ENCODE measurements at regions not wholly inside any gene's neighbourhood (a gene's known extent, or its start where the extent isn't known, plus 50 kb on each side); places are given as distances from the start of the nearest gene placed in this dataset.

- no peak for TF ChIP-seq CTCF (IDR thresholded peaks at IDR 0.05; ENCODE audit: low read depth, low read length)
- DNase-seq (ENCODE audit: extremely low read depth, low read depth) = no peak
Observed at GRCh38 chr2:239765076-239765845, 259.9 kb downstream of the NDUFA10 start.

GRCh38 chr2:239763433-239764097 is 261.6 kb downstream of the NDUFA10 start:
- DNase-seq (ENCODE audit: extremely low read depth, low read depth) = no peak

GRCh38 chr2:239762655-239763269 is 262.4 kb downstream of the NDUFA10 start:
- DNase-seq (ENCODE audit: extremely low read depth, low read depth) = no peak
- TF ChIP-seq CTCF (IDR thresholded peaks at IDR 0.05; ENCODE audit: low read depth, low read length) = no peak

More at GRCh38 chr2:239763433-239764097, 261.6 kb downstream of the NDUFA10 start:
- TF ChIP-seq CTCF (IDR thresholded peaks at IDR 0.05; ENCODE audit: low read depth, low read length) = no peak

GRCh38 chr2:239762106-239762505 is 263.0 kb downstream of the NDUFA10 start:
- no peak for TF ChIP-seq CTCF (IDR thresholded peaks at IDR 0.05; ENCODE audit: low read depth, low read length)
- no peak for DNase-seq (ENCODE audit: extremely low read depth, low read depth)

GRCh38 chr2:239760596-239760995 is 264.5 kb downstream of the NDUFA10 start:
- DNase-seq (ENCODE audit: extremely low read depth, low read depth) = no peak

GRCh38 chr2:239758279-239758877 is 266.8 kb downstream of the NDUFA10 start:
- no peak for DNase-seq (ENCODE audit: extremely low read depth, low read depth)
- TF ChIP-seq CTCF (IDR thresholded peaks at IDR 0.05; ENCODE audit: low read depth, low read length) = no peak

More at GRCh38 chr2:239760596-239760995, 264.5 kb downstream of the NDUFA10 start:
- TF ChIP-seq CTCF (IDR thresholded peaks at IDR 0.05; ENCODE audit: low read depth, low read length) = no peak
